ENCODE measurements at regions not wholly inside any gene's neighbourhood (a gene's known extent, or its start where the extent isn't known, plus 50 kb on each side); places are given as distances from the start of the nearest gene placed in this dataset.

DNA sequence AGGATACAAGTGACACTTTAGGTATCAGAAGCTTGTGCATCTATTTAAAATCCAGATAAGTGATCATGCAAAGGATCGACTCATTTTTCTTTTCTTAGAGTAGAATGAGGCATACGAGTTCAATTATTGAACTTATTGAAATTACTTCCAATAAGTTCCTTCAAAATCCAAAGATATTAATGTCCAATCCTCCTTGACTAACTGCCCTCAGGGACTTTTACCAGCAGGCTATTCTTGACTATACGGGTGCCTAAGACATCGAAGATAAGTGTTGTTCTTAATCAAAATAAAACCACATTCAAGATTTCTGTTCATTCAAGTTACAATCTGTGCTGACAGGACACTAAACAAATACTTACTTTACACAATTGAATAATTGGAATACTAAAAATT lies 74.5 kb upstream of the SP4 start:
- Histone ChIP-seq H3K4me1 (no peaks in the 10 kb centered on the region), H3K27me3 (peaks cover 6% of the 10 kb centered on the region), H3K4me3 (ENCODE audit: low read depth, low read length) (no peak overlapping the region), H3K9me3 (no peaks in the 10 kb centered on the region), H3K36me3 (no peaks in the 10 kb centered on the region)
- DNase-seq = no peak
- no peak for TF ChIP-seq CTCF (IDR thresholded peaks at IDR 0.05; ENCODE audit: low read depth, low read length)

DNA sequence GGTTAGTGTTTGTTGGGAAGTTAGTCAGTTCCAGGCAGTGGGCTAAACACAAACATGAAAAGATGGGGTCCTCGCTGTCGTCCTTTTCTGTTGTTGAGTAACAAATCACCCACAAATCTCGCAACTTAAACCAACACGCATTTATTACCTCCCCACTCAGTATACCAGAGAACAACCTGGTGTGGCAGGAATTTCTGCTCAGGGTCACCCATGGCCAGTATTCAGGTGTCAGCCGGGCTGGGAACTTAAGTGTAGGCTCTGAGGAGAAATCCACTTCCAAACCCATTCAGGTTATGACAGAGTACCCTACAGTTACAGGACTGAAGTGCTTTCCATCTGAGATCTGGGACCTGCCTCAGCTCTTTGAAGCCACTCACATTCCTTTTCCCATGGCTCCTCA lies 73.6 kb upstream of the SP4 start:
- Histone ChIP-seq H3K4me3 (ENCODE audit: low read depth, low read length) (no peak overlapping the region), H3K9me3 (no peaks in the 10 kb centered on the region), H3K27me3 (peaks cover 6% of the 10 kb centered on the region), H3K36me3 (no peaks in the 10 kb centered on the region), H3K4me1 (no peaks in the 10 kb centered on the region)
- DNase-seq = no peak
- no peak for TF ChIP-seq CTCF (IDR thresholded peaks at IDR 0.05; ENCODE audit: low read depth, low read length)

GRCh38 chr7:21355406-21355874 lies 72.4 kb upstream of the SP4 start:
- no peak for DNase-seq
- H3K4me3 ChIP-seq (ENCODE audit: low read depth, low read length) = no peak overlapping the region
- no peak for TF ChIP-seq CTCF (IDR thresholded peaks at IDR 0.05; ENCODE audit: low read depth, low read length)
- peaks cover 6% of the 10 kb centered on the region for H3K27me3 ChIP-seq
- H3K4me1 ChIP-seq = no peaks in the 10 kb centered on the region
- H3K9me3 ChIP-seq = no peaks in the 10 kb centered on the region
- no peaks in the 10 kb centered on the region for H3K36me3 ChIP-seq

GRCh38 chr7:21356616-21357015 lies 71.3 kb upstream of the SP4 start:
- Histone ChIP-seq H3K4me3 (ENCODE audit: low read depth, low read length) (no peak overlapping the region), H3K9me3 (no peaks in the 10 kb centered on the region), H3K36me3 (no peaks in the 10 kb centered on the region), H3K27me3 (peaks cover 6% of the 10 kb centered on the region), H3K4me1 (no peaks in the 10 kb centered on the region)
- TF ChIP-seq CTCF (IDR thresholded peaks at IDR 0.05; ENCODE audit: low read depth, low read length) = no peak
- DNase-seq = no peak

GRCh38 chr7:21357151-21358097 lies 70.5 kb upstream of the SP4 start:
- Histone ChIP-seq H3K4me1 (no peaks in the 10 kb centered on the region), H3K36me3 (no peaks in the 10 kb centered on the region), H3K9me3 (no peaks in the 10 kb centered on the region), H3K27me3 (peaks cover 3% of the 10 kb centered on the region), H3K4me3 (ENCODE audit: low read depth, low read length) (no peak overlapping the region)
- TF ChIP-seq CTCF (IDR thresholded peaks at IDR 0.05; ENCODE audit: low read depth, low read length) = no peak
- no peak for DNase-seq

- H3K27me3 ChIP-seq = peaks cover 3% of the 10 kb centered on the region
- no peaks in the 10 kb centered on the region for H3K9me3 ChIP-seq
- no peaks in the 10 kb centered on the region for H3K36me3 ChIP-seq
- no peak overlapping the region for H3K4me3 ChIP-seq (ENCODE audit: low read depth, low read length)
- no peak for DNase-seq
- no peak for TF ChIP-seq CTCF (IDR thresholded peaks at IDR 0.05; ENCODE audit: low read depth, low read length)
- H3K4me1 ChIP-seq = no peaks in the 10 kb centered on the region
Measured at GRCh38 chr7:21358648-21359047, 69.2 kb upstream of the SP4 start.

Measured in BE2C (cell line).